B cell (primary cell): ENCODE measurements at regions not wholly inside any gene's neighbourhood (a gene's known extent, or its start where the extent isn't known, plus 50 kb on each side); places are given as distances from the start of the nearest gene placed in this dataset.

Source experiments
- ATAC-seq: fragments of 200-7000 bp; cut with Tn5 transposase; one replicate; pipeline ENCODE4 v1.10.0; 2021; ENCODE audit warnings: low read depth, mild to moderate bottlenecking, moderate number of reproducible peaks, moderate library complexity
- CTCF ChIA-PET: fragments of 350-600 bp; sonication (Branson Sonifier 250); formaldehyde crosslinking; loops from one replicate; lab custom pipeline; 2021; ENCODE audit warnings: antibody characterized with exemption, inconsistent platforms; lab: Charles Lee
- POLR2A ChIA-PET: fragments of 350-600 bp; sonication (Branson Sonifier 250); formaldehyde crosslinking; loops from one replicate; lab custom pipeline; 2021; ENCODE audit warnings: antibody characterized with exemption; lab: Charles Lee
- DNase-seq: peaks from one replicate; pipeline ENCODE4 v3.0.0; 2013
- H2AFZ ChIP-seq: 2 replicates; pipeline ENCODE4 v1.6.1; 2012; ENCODE audit warnings: mild to moderate bottlenecking, low read depth, low read length; ENCODE audit not compliant: insufficient read depth, poor library complexity, severe bottlenecking
- H3K27ac ChIP-seq, 2 donors: 1 replicate in 1 of 2; 2 replicates in 1 of 2; pipeline ENCODE4 v1.5.1; 2012 to 2013; ENCODE audit warnings: low read length in 2 of 2, mild to moderate bottlenecking in 2 of 2, moderate library complexity in 1 of 2
- H3K27me3 ChIP-seq, 4 experiments: fragments of 200-600 bp in 1 of 4; sonication (generic) in 1 of 4; replicated peaks in 1 of 4; 1 replicate in 2 of 4; 2 replicates in 2 of 4; pipeline versions ENCODE4 v1.6.1 to v1.7.0; 2013 to 2016; ENCODE audit warnings: low read length in 3 of 4, mild to moderate bottlenecking in 2 of 4, mixed read lengths in 1 of 4, moderate library complexity in 1 of 4; ENCODE audit not compliant: insufficient read depth in 4 of 4, control insufficient read depth in 3 of 4; ENCODE audit errors: control extremely low read depth in 1 of 4
- H3K36me3 ChIP-seq, 2 experiments: replicated peaks in 1 of 2; 1 replicate in 1 of 2; 2 replicates in 1 of 2; pipeline versions ENCODE4 v1.6.1 to v1.7.1; 2013; ENCODE audit warnings: low read length in 1 of 2; ENCODE audit not compliant: insufficient read depth in 2 of 2, control insufficient read depth in 1 of 2; ENCODE audit errors: control extremely low read depth in 1 of 2, extremely low read depth in 1 of 2
- H3K4me1 ChIP-seq, 2 donors: fragments of 200-600 bp in 1 of 2; sonication (generic) in 1 of 2; 1 replicate in 1 of 2; 2 replicates in 1 of 2; pipeline versions ENCODE4 v1.5.1 to v1.6.1; 2013 to 2017; ENCODE audit warnings: low read length in 2 of 2; ENCODE audit not compliant: control insufficient read depth in 2 of 2, insufficient read depth in 2 of 2
- H3K4me2 ChIP-seq: replicated peaks from 2 replicates; pipeline ENCODE3; 2012; ENCODE audit warnings: mild to moderate bottlenecking, low read depth, low read length; ENCODE audit not compliant: poor library complexity, severe bottlenecking
- H3K4me3 ChIP-seq, 5 experiments: fragments of 200-600 bp in 1 of 5; sonication (generic) in 1 of 5; 1 replicate in 3 of 5; 2 replicates in 2 of 5; pipeline versions ENCODE4 v1.5.1 to v1.7.0; 2011 to 2016; ENCODE audit warnings: low read length in 4 of 5, mild to moderate bottlenecking in 4 of 5, low read depth in 2 of 5, control low read depth in 1 of 5, moderate library complexity in 1 of 5; ENCODE audit not compliant: insufficient read depth in 1 of 5; ENCODE audit errors: control extremely low read depth in 1 of 5, extremely low read depth in 1 of 5
- H3K79me2 ChIP-seq: fragments of 200-600 bp; sonication (generic); one replicate; pipeline ENCODE4 v1.6.0; 2016; ENCODE audit warnings: low read length; ENCODE audit not compliant: control insufficient read depth, insufficient read depth
- H3K9ac ChIP-seq: fragments of 200-600 bp; sonication (generic); 2 replicates; pipeline ENCODE4 v1.6.1; 2017; ENCODE audit warnings: mild to moderate bottlenecking, low read length, moderate library complexity
- H3K9me3 ChIP-seq, 3 donors: one replicate each; pipeline versions ENCODE4 v1.6.1 to v1.7.1; 2013; ENCODE audit warnings: low read length in 2 of 3; ENCODE audit not compliant: control insufficient read depth in 2 of 3, insufficient read depth in 1 of 3; ENCODE audit errors: control extremely low read depth in 1 of 3
- H4K20me1 ChIP-seq: 2 replicates; pipeline ENCODE4 v1.6.0; 2012; ENCODE audit warnings: mild to moderate bottlenecking, low read length; ENCODE audit not compliant: insufficient read depth, control insufficient read depth, poor library complexity, severe bottlenecking
- H3K27ac Mint-ChIP-seq: one replicate; pipeline ENCODE4 v1.8.0; 2021; ENCODE audit warnings: mixed read lengths
- H3K27me3 Mint-ChIP-seq: one replicate; pipeline ENCODE4 v1.8.0; 2021; ENCODE audit warnings: mixed read lengths
- H3K4me1 Mint-ChIP-seq: one replicate; pipeline ENCODE4 v1.8.0; 2021; ENCODE audit warnings: mixed read lengths
- H3K4me3 Mint-ChIP-seq: one replicate; pipeline ENCODE4 v1.8.0; 2021; ENCODE audit warnings: mixed read lengths
- H3K9me3 Mint-ChIP-seq: one replicate; pipeline ENCODE4 v1.8.0; 2022; ENCODE audit warnings: mixed read lengths; ENCODE audit not compliant: insufficient read depth
- EZH2 ChIP-seq: IDR thresholded peaks from 2 replicates; pipeline ENCODE4 v1.6.1; 2012; ENCODE audit warnings: borderline replicate concordance, low read depth, mild to moderate bottlenecking, moderate library complexity, low read length; ENCODE audit not compliant: insufficient read depth, poor library complexity, severe bottlenecking
- WGBS: methylation state at CpG from one replicate; pipeline ENCODE4 v1.1.5; 2013; ENCODE audit warnings: missing lambda C conversion rate; ENCODE audit not compliant: insufficient coverage; 5-methylcytosine and 5-hydroxymethylcytosine counted together
- intact Hi-C: fragments of 100-400 bp; cut with micrococcal nuclease; formaldehyde crosslinking; loops from one replicate; pipeline ENCODE4 v1.10.0; 2022
- TF ChIP-seq, protein P1 (sequence below): fragments of 200-600 bp; IDR thresholded peaks from one replicate; pipeline ENCODE4 v1.8.0; 2022; ENCODE audit warnings: antibody characterized with exemption, mild to moderate bottlenecking

GRCh38 chr3:59620325-59620724 is 570.5 kb upstream of the CFAP20DC start:
- Mint-ChIP-seq H3K9me3 (peaks cover 2% of the 10 kb centered on the region), H3K27ac (no peak overlapping the region), H3K27me3 (peaks cover 3% of the 10 kb centered on the region), H3K4me3 (no peak overlapping the region), H3K4me1 (no peaks in the 10 kb centered on the region)
- H3K4me3 ChIP-seq, result no peak overlapping the region
- H3K79me2 ChIP-seq, result no peaks in the 10 kb centered on the region
- no peak overlapping the region for H3K27ac ChIP-seq
- H3K27me3 ChIP-seq, result no peaks in the 10 kb centered on the region
- H3K9ac ChIP-seq, result no peak overlapping the region
- TF ChIP-seq, protein P1, sequence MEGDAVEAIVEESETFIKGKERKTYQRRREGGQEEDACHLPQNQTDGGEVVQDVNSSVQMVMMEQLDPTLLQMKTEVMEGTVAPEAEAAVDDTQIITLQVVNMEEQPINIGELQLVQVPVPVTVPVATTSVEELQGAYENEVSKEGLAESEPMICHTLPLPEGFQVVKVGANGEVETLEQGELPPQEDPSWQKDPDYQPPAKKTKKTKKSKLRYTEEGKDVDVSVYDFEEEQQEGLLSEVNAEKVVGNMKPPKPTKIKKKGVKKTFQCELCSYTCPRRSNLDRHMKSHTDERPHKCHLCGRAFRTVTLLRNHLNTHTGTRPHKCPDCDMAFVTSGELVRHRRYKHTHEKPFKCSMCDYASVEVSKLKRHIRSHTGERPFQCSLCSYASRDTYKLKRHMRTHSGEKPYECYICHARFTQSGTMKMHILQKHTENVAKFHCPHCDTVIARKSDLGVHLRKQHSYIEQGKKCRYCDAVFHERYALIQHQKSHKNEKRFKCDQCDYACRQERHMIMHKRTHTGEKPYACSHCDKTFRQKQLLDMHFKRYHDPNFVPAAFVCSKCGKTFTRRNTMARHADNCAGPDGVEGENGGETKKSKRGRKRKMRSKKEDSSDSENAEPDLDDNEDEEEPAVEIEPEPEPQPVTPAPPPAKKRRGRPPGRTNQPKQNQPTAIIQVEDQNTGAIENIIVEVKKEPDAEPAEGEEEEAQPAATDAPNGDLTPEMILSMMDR, result no peak
- TF ChIP-seq EZH2, result no peak
- H3K4me1 ChIP-seq, result no peaks in the 10 kb centered on the region
- ChIA-PET POLR2A (no interaction called here), CTCF (no interaction called here)
- H4K20me1 ChIP-seq, result no peaks in the 10 kb centered on the region
- ATAC-seq, result no peak
- no peak overlapping the region for H2AFZ ChIP-seq
- no peak for DNase-seq
- H3K4me2 ChIP-seq, result no peak overlapping the region
- no peaks in the 10 kb centered on the region for H3K36me3 ChIP-seq
- WGBS, result 92% methylated on average over 2 of the region's 4 CpGs
- intact Hi-C loops, result no loop called here
- peaks cover 0 to 1% (median 0%) of the 10 kb centered on the region in 3 donors for H3K9me3 ChIP-seq

DNA sequence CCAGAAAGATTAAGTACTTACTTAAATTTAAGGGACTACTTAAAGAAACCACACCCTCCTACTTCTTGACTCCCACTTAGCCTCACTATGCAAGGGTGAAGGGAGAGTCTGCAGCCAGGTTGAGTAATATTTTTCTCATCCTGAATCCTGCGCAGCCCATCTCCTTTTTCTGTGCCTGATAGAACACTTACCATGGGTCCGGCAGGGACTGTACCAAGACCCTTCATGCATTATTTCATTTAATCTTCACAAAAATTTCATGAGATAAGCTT is 562.6 kb upstream of the CFAP20DC start:
- Mint-ChIP-seq H3K4me1 (no peaks in the 10 kb centered on the region), H3K4me3 (no peak overlapping the region), H3K27me3 (peaks cover 6% of the 10 kb centered on the region), H3K27ac (no peak overlapping the region), H3K9me3 (no peaks in the 10 kb centered on the region)
- Histone ChIP-seq H3K79me2 (no peaks in the 10 kb centered on the region), H3K9me3 (peaks cover 0 to 6% (median 0%) of the 10 kb centered on the region in 3 donors), H3K27ac (no peak overlapping the region), H3K36me3 (no peaks in the 10 kb centered on the region), H3K9ac (no peak overlapping the region), H3K4me1 (no peaks in the 10 kb centered on the region), H3K4me2 (no peak overlapping the region), H3K27me3 (no peaks in the 10 kb centered on the region), H4K20me1 (no peaks in the 10 kb centered on the region), H3K4me3 (no peak overlapping the region), H2AFZ (no peak overlapping the region)
- no CpG with 5 or more reads among the region's 2 CpGs for whole genome bisulfite sequencing
- ATAC-seq, result no peak
- ChIA-PET POLR2A (no interaction called here), CTCF (no interaction called here)
- no peak for DNase-seq
- no peak for TF ChIP-seq EZH2
- TF ChIP-seq, protein P1, result no peak
- intact Hi-C loops, result no loop called here
